AG04449 (cell line): ENCODE measurements at regions not wholly inside any gene's neighbourhood (a gene's known extent, or its start where the extent isn't known, plus 50 kb on each side); places are given as distances from the start of the nearest gene placed in this dataset.

ENCODE experiments used
- CTCF ChIA-PET: fragments of 350-600 bp; formaldehyde crosslinking; extraction: SDS; loops from one replicate; lab custom pipeline; 2021; ENCODE audit warnings: antibody characterized with exemption; lab: Yijun Ruan, JAX
- POLR2A ChIA-PET: fragments of 400-600, 350-600 bp; formaldehyde crosslinking; extraction: SDS; loops from one replicate; lab custom pipeline; 2020; ENCODE audit warnings: antibody characterized with exemption, inconsistent platforms; lab: Yijun Ruan, JAX
- DNase-seq: peaks from one replicate; pipeline ENCODE4 v3.0.0-alpha.2; 2010; ENCODE audit warnings: low read depth, low spot score
- H3K4me3 ChIP-seq: 2 replicates; pipeline ENCODE4 v1.5.1; 2011; ENCODE audit warnings: low read depth, mild to moderate bottlenecking, control low read depth, low read length
- CTCF ChIP-seq: IDR thresholded peaks from one replicate; pipeline ENCODE4 v1.5.1; 2011; ENCODE audit warnings: mild to moderate bottlenecking, moderate library complexity, low read length, control low read depth, inconsistent platforms; ENCODE audit not compliant: insufficient read depth; ENCODE audit errors: missing control alignments

- no peak for TF ChIP-seq CTCF
- no peak for DNase-seq
- ChIA-PET CTCF (interaction anchor here (0.6 to 4.6 kb wide), 39 partner anchors 10 to 970 kb away, joined by 3 to 30 read pairs (median 4); partner anchors contain the start of genes BDNF and KIF18A), POLR2A (interaction anchor here (1.0 to 1.7 kb wide), 2 partner anchors 596 to 830 kb away, joined by 4 to 5 read pairs; no protein-coding TSS in a partner anchor)
- H3K4me3 ChIP-seq = no peak overlapping the region
These were observed 421.6 kb downstream of the METTL15 start for GRCh38 chr11:28529540-28530410.

GRCh38 chr11:28529046-28529445, 420.9 kb downstream of the METTL15 start:
- ChIA-PET POLR2A (interaction anchor here (1.0 to 1.7 kb wide), 2 partner anchors 595 to 830 kb away, joined by 4 to 5 read pairs; no protein-coding TSS in a partner anchor), CTCF (interaction anchor here (0.6 to 4.6 kb wide), 30 partner anchors 9 to 840 kb away, joined by 3 to 30 read pairs (median 4); partner anchors contain the start of genes BDNF and KIF18A)
- peak; percentile 46 for DNase-seq
- no peak for TF ChIP-seq CTCF
- no peak overlapping the region for H3K4me3 ChIP-seq

- H3K4me3 ChIP-seq = no peak overlapping the region
- DNase-seq = no peak
- ChIA-PET CTCF (interaction anchor here (1.2 to 4.6 kb wide), 8 partner anchors 32 to 832 kb away, joined by 3 to 30 read pairs (median 6); partner anchors contain the start of gene BDNF), POLR2A (no interaction called here)
- TF ChIP-seq CTCF = no peak
These were observed 420.0 kb downstream of the METTL15 start for GRCh38 chr11:28528217-28528616.

- no peak for DNase-seq
- ChIA-PET POLR2A (no interaction called here), CTCF (interaction anchor here (0.9 kb wide), 1 partner anchor 9 kb away, joined by 3 read pairs; no protein-coding TSS in a partner anchor)
- no peak overlapping the region for H3K4me3 ChIP-seq
- no peak for TF ChIP-seq CTCF
These were observed 418.2 kb downstream of the METTL15 start for GRCh38 chr11:28526406-28526751.

GRCh38 chr11:28525636-28526405, 417.6 kb downstream of the METTL15 start:
- DNase-seq = no peak
- no peak for TF ChIP-seq CTCF
- ChIA-PET CTCF (interaction anchor here (0.9 kb wide), 1 partner anchor 9 kb away, joined by 3 read pairs; no protein-coding TSS in a partner anchor), POLR2A (no interaction called here)
- H3K4me3 ChIP-seq = no peak overlapping the region
